Neural progenitor cell (in vitro differentiated cells): ENCODE measurements at regions not wholly inside any gene's neighbourhood (a gene's known extent, or its start where the extent isn't known, plus 50 kb on each side); places are given as distances from the start of the nearest gene placed in this dataset.

Experiments
- DNase-seq: peaks from one replicate; pipeline ENCODE4 v3.0.0-alpha.2; 2016; ENCODE audit warnings: low spot score
- H2AFZ ChIP-seq: fragments of 200-600 bp; sonication (generic); replicated peaks from 2 replicates; pipeline ENCODE4 v1.6.1; 2016; ENCODE audit warnings: antibody characterized with exemption
- H3F3A ChIP-seq: fragments of 200-600 bp; sonication (generic); 2 replicates; pipeline ENCODE4 v1.6.1; 2016; ENCODE audit warnings: antibody characterized with exemption, low read depth
- H3K27ac ChIP-seq: fragments of 200-600 bp; sonication (generic); 2 replicates; pipeline ENCODE4 v1.5.1; 2016; ENCODE audit warnings: mild to moderate bottlenecking
- H3K27me3 ChIP-seq: fragments of 200-600 bp; sonication (generic); 2 replicates; pipeline ENCODE4 v1.6.1; 2016; ENCODE audit warnings: mild to moderate bottlenecking, moderate library complexity
- H3K36me3 ChIP-seq: fragments of 200-600 bp; sonication (generic); 2 replicates; pipeline ENCODE4 v1.5.1; 2016
- H3K4me1 ChIP-seq: fragments of 200-600 bp; sonication (generic); 2 replicates; pipeline ENCODE4 v1.6.1; 2016; ENCODE audit warnings: mixed run types
- H3K4me2 ChIP-seq: fragments of 200-600 bp; sonication (generic); 2 replicates; pipeline ENCODE4 v1.6.1; 2016
- H3K4me3 ChIP-seq: fragments of 200-600 bp; sonication (generic); 2 replicates; pipeline ENCODE4 v1.5.1; 2016
- H3K79me2 ChIP-seq: fragments of 200-600 bp; sonication (generic); 2 replicates; pipeline ENCODE4 v1.6.1; 2016; ENCODE audit warnings: low read depth
- H3K9ac ChIP-seq: fragments of 200-600 bp; sonication (generic); 2 replicates; pipeline ENCODE4 v1.6.1; 2016
- H3K9me3 ChIP-seq: fragments of 200-600 bp; sonication (generic); 2 replicates; pipeline ENCODE4 v1.5.1; 2016; ENCODE audit warnings: low read depth
- H4K20me1 ChIP-seq: fragments of 200-600 bp; sonication (generic); 2 replicates; pipeline ENCODE4 v1.6.1; 2016; ENCODE audit warnings: low read depth
- H3K27ac Mint-ChIP-seq: 3 replicates; pipeline ENCODE4 v1.8.0; 2021; ENCODE audit warnings: mixed read lengths
- H3K27me3 Mint-ChIP-seq: 2 replicates; pipeline ENCODE4 v1.8.0; 2022; ENCODE audit warnings: low read depth, mild to moderate bottlenecking, inconsistent platforms, moderate library complexity, mixed read lengths; ENCODE audit not compliant: insufficient read depth
- H3K36me3 Mint-ChIP-seq: 3 replicates; pipeline ENCODE4 v1.8.0; 2021; ENCODE audit warnings: mixed read lengths
- H3K4me1 Mint-ChIP-seq: 3 replicates; pipeline ENCODE4 v1.8.0; 2021; ENCODE audit warnings: mixed read lengths
- H3K4me3 Mint-ChIP-seq: 3 replicates; pipeline ENCODE4 v1.8.0; 2021; ENCODE audit warnings: mild to moderate bottlenecking, moderate library complexity, mixed read lengths
- H3K9me3 Mint-ChIP-seq: 3 replicates; pipeline ENCODE4 v1.8.0; 2020; ENCODE audit warnings: mixed read lengths
- EZH2 ChIP-seq: fragments of 200-600 bp; sonication (generic); IDR thresholded peaks from 2 replicates; pipeline ENCODE4 v1.6.1; 2017; ENCODE audit warnings: antibody characterized with exemption, mild to moderate bottlenecking, moderate library complexity
- EZH2phosphoT487 ChIP-seq: fragments of 200-600 bp; sonication (generic); IDR thresholded peaks from 2 replicates; pipeline ENCODE4 v1.6.1; 2017; ENCODE audit warnings: antibody characterized with exemption
- TF ChIP-seq, protein P1 (sequence below): fragments of 200-600 bp; sonication (generic); IDR thresholded peaks from 2 replicates; pipeline ENCODE4 v1.5.1; 2017; ENCODE audit warnings: antibody characterized with exemption, mild to moderate bottlenecking

DNA sequence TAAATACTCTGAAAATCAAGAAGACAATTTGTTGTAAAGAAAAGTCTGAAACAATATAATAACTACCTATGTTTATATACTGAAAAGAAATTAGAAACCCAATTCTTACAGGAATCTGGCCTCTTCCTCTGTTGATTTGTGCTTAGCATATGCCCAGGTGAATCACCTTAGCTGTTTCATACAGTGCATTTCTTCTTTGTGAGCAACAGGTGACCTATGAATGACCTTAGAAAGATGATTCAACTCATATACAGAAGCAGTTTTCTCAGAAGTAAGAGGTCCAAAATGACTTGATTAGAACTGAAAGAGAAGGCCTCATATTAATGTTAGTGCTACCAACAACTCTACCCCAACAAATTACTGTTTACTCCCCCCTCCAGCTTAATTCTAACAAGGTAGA is 419.5 kb upstream of the ID4 start:
- Mint-ChIP-seq H3K9me3 (peaks cover 16% of the 10 kb centered on the region), H3K27ac (no peak overlapping the region), H3K27me3 (no peaks in the 10 kb centered on the region), H3K4me1 (no peaks in the 10 kb centered on the region), H3K4me3 (no peak overlapping the region), H3K36me3 (no peaks in the 10 kb centered on the region)
- Histone ChIP-seq H3K4me1 (no peaks in the 10 kb centered on the region), H3K79me2 (no peaks in the 10 kb centered on the region), H3K9ac (no peak overlapping the region), H3K4me3 (no peak overlapping the region), H3K27ac (no peak overlapping the region), H3K36me3 (no peaks in the 10 kb centered on the region), H2AFZ (no peak overlapping the region), H3K4me2 (no peak overlapping the region), H3F3A (no peaks in the 10 kb centered on the region), H3K9me3 (no peaks in the 10 kb centered on the region), H4K20me1 (no peaks in the 10 kb centered on the region), H3K27me3 (no peaks in the 10 kb centered on the region)
- TF ChIP-seq EZH2 (no peak), EZH2phosphoT487 (no peak)
- no peak for DNase-seq

DNA sequence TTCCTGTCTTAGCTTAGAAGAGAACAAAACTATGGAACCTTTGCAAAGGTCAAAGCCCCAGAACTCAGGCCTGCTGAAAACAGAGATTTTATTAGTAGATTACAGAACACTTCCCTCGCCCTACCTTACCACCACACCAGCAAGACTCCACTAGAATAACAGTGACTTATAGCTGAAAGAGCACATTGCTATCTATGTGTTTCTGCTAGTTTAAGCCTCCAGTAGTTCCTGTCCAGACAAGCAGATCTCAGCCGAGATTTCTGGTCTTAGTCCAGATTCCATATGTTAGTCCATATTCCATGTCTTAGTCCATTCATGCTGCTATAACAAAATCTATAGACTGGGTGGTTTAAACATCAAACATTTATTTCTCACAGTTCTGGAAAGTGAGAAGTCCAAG is 412.3 kb upstream of the ID4 start:
- H3K4me1 ChIP-seq, result no peaks in the 10 kb centered on the region
- no peak overlapping the region for H3K4me3 ChIP-seq
- no peak overlapping the region for H3K27ac ChIP-seq
- Mint-ChIP-seq H3K9me3 (peaks cover 9% of the 10 kb centered on the region), H3K27me3 (no peaks in the 10 kb centered on the region), H3K4me3 (no peak overlapping the region), H3K4me1 (no peaks in the 10 kb centered on the region), H3K27ac (no peak overlapping the region), H3K36me3 (peaks cover 2% of the 10 kb centered on the region)
- no peaks in the 10 kb centered on the region for H4K20me1 ChIP-seq
- no peak overlapping the region for H2AFZ ChIP-seq
- no peaks in the 10 kb centered on the region for H3K36me3 ChIP-seq
- no peaks in the 10 kb centered on the region for H3F3A ChIP-seq
- TF ChIP-seq EZH2 (no peak), EZH2phosphoT487 (no peak)
- TF ChIP-seq, protein P1, sequence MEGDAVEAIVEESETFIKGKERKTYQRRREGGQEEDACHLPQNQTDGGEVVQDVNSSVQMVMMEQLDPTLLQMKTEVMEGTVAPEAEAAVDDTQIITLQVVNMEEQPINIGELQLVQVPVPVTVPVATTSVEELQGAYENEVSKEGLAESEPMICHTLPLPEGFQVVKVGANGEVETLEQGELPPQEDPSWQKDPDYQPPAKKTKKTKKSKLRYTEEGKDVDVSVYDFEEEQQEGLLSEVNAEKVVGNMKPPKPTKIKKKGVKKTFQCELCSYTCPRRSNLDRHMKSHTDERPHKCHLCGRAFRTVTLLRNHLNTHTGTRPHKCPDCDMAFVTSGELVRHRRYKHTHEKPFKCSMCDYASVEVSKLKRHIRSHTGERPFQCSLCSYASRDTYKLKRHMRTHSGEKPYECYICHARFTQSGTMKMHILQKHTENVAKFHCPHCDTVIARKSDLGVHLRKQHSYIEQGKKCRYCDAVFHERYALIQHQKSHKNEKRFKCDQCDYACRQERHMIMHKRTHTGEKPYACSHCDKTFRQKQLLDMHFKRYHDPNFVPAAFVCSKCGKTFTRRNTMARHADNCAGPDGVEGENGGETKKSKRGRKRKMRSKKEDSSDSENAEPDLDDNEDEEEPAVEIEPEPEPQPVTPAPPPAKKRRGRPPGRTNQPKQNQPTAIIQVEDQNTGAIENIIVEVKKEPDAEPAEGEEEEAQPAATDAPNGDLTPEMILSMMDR, result no peak
- H3K27me3 ChIP-seq, result no peaks in the 10 kb centered on the region
- no peaks in the 10 kb centered on the region for H3K79me2 ChIP-seq
- H3K9ac ChIP-seq, result no peak overlapping the region
- DNase-seq, result no peak
- no peaks in the 10 kb centered on the region for H3K9me3 ChIP-seq
- H3K4me2 ChIP-seq, result no peak overlapping the region

DNA sequence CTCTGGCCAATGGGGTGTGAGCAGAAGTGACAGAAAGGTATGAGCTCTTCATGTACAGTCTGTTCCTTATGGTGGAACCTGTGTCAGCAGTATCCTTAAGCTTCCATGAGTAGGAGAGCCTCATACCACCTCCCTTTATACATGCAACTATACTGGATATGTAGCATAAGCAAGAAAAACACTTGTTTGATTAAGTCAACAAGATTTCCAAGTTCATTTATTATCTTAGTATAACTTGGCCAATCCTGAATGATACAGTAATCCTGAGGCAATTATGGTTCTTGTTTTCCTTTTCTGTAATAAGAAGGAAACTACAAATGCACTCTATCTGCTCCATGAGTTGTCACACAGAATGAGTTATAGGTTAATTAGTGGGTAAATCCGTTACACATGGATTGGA is 409.6 kb upstream of the ID4 start:
- no peak for TF ChIP-seq EZH2phosphoT487
- TF ChIP-seq EZH2, result no peak
- TF ChIP-seq, protein P1, result no peak
- no peak overlapping the region for H3K27ac Mint-ChIP-seq

DNA sequence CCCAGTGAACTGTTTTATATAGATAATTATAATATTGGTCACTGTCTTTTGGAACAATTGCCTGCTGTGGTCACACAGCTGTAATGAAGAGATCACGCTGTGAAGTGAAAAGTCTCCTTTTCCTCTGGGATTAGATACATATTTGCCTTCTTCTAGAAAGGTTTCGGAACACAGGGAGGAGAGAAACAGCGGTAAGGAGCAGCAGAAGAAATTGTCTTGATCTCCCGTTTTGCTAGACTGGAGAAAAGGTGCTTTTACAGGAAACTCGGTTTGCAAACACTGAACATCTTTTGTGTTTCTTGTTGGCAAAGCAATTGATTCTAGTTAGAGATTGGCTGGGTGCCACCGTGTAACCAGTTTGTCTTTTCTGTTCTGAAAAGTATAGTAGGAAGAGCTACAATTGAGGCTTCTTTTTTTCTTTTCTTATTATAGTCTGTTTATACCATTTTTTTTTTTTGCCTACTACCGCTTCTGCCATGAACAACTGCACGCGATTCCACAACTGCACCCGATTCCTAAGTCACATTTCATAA is 404.1 kb upstream of the ID4 start:
- H3K36me3 Mint-ChIP-seq, result no peaks in the 10 kb centered on the region
- H3K9ac ChIP-seq, result no peak overlapping the region
- peaks cover 5% of the 10 kb centered on the region for H3K4me1 ChIP-seq
- H3K4me1 Mint-ChIP-seq, result peaks cover 14% of the 10 kb centered on the region
- H3K79me2 ChIP-seq, result no peaks in the 10 kb centered on the region
- H3K9me3 ChIP-seq, result no peaks in the 10 kb centered on the region
- peaks cover 2% of the 10 kb centered on the region for H3K27me3 Mint-ChIP-seq
- DNase-seq, result no peak
- no peak overlapping the region for H3K27ac ChIP-seq
- no peak overlapping the region for H3K4me3 ChIP-seq
- H3K27ac Mint-ChIP-seq, result peak overlapping the region; percentile 80
- no peaks in the 10 kb centered on the region for H3K9me3 Mint-ChIP-seq
- no peaks in the 10 kb centered on the region for H3F3A ChIP-seq
- no peaks in the 10 kb centered on the region for H3K27me3 ChIP-seq
- no peak overlapping the region for H3K4me3 Mint-ChIP-seq
- TF ChIP-seq, protein P1, result no peak
- TF ChIP-seq EZH2phosphoT487 (no peak), EZH2 (no peak)
- no peaks in the 10 kb centered on the region for H4K20me1 ChIP-seq
- H2AFZ ChIP-seq, result no peak overlapping the region
- H3K4me2 ChIP-seq, result no peak overlapping the region
- H3K36me3 ChIP-seq, result no peaks in the 10 kb centered on the region

More for the DNA sequence above, 409.6 kb upstream of the ID4 start:
- Mint-ChIP-seq H3K9me3 (no peaks in the 10 kb centered on the region), H3K4me1 (peaks cover 4% of the 10 kb centered on the region), H3K27me3 (no peaks in the 10 kb centered on the region), H3K36me3 (peaks cover 2% of the 10 kb centered on the region), H3K4me3 (no peak overlapping the region)
- Histone ChIP-seq H3K27me3 (no peaks in the 10 kb centered on the region), H3K9ac (no peak overlapping the region), H3K36me3 (no peaks in the 10 kb centered on the region), H3K4me3 (no peak overlapping the region), H3K79me2 (no peaks in the 10 kb centered on the region), H3K4me2 (no peak overlapping the region), H4K20me1 (no peaks in the 10 kb centered on the region), H3K9me3 (no peaks in the 10 kb centered on the region), H3K4me1 (no peaks in the 10 kb centered on the region), H3K27ac (no peak overlapping the region), H2AFZ (no peak overlapping the region), H3F3A (no peaks in the 10 kb centered on the region)
- no peak for DNase-seq
